Suppressor macrophage (primary cell): ENCODE measurements at regions not wholly inside any gene's neighbourhood (a gene's known extent, or its start where the extent isn't known, plus 50 kb on each side); places are given as distances from the start of the nearest gene placed in this dataset.
"Not testable (repeated sequence)": the region's sequence is repeated elsewhere in the genome, so short reads cannot be mapped to it uniquely, and the experiment has no call there.

ENCODE experiments used
- DNase-seq, 4 experiments: peaks; one replicate each; pipeline ENCODE4 v3.0.0-alpha.2; 2020 to 2022

DNA sequence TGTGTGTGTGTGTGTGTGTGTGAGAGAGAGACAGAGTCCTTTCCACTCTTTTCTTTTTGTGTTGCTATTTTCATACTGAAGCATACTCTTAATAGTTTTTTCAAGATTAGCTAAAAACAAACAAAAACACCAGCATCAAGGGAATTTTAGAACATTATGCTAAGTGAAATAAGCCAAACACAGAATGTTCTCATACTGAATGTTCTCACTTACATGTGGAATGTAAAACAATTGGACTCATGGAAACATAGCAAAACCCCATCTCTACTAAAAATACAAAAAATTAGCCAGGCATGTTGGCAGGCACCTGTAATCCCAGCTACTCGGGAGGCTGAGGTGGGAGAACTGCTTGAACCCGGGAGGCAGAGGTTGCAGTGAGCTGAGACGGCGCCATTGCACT lies 193.4 kb downstream of the XPNPEP1 start:
- not testable (repeated sequence) for DNase-seq

DNA sequence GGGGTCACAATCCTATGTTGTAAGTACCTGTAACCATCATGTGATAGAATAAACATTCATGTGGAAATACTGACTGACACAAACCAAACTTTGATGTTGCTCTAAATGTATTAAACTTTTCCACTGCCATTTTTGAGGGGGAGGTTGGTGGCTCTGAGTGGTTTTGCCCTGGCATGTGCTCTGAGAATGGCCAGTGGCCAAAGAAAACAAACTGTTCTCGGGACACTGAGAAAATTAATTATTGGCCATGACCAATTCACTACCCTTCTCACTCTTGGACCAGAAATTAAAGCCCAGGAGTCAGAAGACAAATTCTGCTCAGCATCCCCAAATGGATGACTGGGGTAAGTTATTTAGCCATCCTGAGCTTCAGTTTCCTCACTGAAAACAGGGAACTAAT lies 195.9 kb downstream of the XPNPEP1 start:
- DNase-seq, result no peak

DNA sequence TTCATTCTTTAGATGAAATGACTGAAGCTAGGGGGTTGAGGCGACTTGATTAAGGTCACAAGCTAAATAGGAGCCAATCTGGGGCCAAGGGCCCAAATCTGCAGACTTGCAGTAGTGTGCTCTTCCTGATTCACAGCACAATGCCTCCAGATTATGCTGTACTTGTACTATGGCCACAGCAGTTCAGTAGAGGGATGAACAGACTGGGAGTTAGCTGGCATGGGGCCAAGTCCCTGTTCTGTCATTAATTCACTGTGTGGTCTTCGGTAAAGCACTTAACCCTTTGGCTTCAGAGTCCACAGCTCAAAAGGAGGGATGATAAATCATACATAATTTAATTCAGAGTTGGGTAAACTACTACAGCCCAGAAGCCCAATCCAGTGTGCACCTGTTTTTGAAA lies 196.8 kb downstream of the XPNPEP1 start:
- DNase-seq, result no peak

DNA sequence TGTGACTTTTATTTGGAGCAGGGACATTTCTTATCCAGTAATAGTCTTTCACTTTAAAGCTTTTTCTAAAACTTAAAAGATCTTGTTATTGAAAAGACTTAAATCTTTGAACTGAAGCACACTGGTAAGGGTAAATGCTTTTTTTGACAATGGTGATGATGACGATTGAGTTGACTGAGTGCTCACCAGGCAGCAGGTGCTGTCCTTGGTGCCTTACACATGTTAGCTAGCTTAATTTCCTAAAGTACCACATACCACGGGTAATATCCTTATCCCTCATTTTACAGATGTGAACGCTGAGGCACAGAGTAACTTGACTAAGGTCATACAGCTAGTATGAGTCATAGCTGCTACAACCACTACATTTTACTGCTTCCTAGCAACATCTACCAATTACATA lies 200.0 kb downstream of the XPNPEP1 start:
- DNase-seq, result no peak

DNA sequence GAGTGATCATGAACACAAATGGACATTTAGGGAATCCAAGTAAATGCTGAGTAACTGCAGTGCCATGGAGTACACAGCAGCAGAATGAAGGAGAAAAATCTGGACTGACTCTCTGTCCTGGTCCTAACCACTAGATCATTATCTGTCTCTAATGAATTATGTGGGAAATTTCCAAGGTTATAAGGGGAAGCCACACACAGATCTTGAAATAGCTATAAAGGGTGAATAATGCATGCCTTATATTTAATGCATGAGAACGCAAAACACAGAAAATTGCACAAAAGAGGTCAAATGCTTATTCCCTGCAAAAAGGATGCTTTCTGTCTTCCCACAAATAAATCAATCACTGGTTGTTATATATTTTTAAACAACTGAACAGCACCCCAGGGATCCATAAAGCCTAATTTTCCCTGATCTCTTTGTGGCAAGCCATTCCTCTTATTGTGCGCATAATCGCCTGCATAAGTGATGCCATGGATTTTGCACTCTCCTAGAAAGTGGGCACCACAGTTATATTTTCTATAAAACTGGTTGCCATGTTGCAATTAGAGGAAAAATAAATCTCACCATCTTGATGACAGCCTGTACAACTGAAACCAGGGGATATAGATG lies 201.8 kb downstream of the XPNPEP1 start:
- DNase-seq, result no peak

DNA sequence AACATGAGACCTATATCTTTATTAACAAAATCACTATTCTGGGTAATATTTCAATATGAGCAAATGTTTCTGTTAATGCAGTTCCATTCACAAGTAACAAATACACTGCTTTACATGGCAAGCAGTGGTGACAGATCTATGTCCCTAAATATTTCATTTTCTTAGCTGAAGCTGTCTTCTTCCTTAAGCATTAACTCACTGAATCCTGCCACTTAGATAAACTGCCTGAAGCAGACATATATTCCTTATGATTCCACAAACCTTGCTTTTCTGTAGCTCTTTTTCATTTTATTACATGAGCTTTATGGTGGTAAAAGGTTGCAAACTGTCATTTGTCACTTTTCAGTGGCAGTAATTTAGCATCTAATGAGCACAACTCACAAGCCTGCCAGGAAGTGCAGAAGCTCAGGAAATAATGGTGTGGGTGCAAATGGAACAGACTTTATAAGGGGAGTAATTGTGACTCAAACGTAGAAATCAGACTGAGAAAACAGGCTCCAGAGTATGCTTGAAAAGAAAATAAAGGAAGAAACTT lies 217.2 kb downstream of the XPNPEP1 start:
- DNase-seq, result no peak

DNA sequence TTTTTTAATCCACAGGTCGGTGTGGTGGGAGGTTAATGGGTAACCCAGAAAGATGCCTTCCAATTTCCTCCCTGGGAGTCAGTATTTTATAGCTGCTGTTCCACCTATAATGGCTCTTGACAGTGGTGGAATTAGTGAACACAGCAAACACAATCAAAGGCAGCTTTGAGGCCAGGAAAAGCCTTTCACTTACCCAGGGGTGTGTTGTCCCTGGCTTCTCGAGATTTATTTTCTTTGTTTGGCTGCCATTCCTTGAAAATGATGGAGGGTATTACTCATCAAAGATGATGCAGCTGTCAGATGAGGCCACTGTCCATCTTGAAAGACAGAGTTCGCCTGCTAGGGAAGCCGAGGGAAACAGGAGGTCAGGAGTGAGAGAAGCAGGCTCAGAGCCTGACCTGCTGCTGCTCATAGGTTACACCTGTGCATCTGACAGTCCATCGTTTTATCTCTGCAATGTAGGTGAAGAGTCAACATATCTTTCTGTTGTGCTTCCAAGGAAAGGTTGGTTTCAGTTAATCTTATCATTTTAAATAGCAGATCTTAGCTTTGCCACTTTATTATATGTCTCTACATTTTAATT lies 221.6 kb downstream of the XPNPEP1 start:
- no peak for DNase-seq

DNA sequence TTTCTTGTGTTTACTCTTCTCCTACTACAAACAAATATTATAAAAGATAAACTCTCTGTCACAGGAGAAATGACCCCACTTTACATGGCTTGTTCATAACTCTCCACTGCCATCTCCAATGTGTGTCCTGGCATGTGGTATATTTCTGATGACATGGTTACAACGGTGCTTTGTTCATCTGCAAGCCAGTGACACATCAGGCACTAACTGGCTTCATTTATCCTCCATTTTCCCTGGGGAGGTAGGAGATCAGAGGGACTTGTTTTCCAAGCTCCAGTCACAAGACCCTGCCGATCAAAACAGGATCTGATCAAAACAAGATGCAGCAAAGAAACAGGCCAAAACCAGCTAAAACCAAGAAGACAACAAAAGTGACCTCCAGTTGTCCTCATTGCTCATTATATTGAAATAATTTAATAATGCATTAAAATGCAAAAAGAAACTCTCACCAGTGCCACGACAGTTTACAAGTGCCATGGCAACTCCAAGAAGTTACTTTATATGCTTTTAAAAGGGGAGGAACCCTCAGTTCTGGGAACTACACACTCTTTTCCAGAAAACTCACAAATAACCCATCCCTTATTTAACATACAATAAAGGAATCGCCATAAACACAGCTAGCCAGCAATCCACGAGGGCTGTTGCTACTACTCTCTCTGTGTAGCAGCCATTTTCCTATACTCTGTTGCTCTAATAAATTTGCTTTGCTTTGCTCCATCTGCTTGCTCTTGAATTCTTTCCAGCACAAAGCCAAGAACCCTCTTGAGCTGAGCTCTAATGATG lies 224.2 kb downstream of the XPNPEP1 start:
- DNase-seq, result no peak

DNA sequence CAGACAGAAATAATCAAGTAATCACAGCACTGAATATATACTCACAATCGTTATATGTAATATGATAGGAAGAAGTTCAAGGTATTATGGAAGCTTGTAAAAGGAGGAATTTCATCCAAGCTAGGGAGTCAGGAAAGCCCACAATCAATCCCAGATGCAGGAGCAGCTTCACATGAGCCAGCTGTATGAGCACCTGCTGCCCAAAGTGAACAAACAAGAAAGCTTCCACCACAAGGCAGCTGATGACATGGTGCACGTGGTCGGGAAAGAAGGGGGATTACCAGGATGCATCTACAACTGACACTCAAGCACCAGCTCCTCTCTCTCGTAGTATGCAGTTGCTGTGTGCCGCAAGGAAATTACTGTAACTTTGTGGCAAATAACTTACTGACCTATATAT lies 225.2 kb downstream of the XPNPEP1 start:
- DNase-seq, result no peak

DNA sequence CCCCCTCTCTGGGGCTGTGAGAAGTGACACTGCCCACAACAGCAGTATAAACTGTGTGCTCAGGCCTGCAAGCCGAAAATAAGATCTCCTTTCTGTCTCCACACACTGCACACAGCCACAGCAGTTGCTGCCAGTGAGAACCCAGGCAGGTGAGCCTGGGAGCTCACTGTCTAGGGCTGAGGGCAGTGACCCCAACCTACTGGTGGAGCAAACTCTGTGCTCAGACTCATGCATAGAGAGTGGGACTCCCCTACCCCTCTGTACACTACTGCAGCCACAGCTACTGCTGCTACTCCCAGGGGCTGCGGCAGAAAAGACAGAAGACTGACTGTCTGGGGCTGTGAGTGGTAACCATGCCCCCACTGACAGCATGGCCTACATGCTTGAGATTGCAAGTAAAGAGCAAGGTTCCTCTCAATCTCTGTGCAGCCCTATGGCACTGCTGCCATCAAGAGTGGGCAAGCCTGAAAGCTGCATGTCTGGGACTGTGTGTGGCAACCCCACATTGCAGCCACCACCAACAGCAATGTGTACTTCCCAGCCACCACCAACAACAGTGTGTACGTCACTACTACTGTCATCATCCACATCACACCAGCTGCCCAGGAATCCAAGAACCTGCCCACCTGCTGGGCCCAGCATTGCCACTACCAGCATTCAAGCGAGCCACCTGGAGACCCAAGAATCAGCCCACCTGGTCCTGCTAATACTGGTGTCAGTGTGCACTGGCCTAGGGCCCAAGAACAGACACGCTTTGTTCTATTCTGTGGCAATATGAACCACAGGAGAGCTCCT lies 226.1 kb downstream of the XPNPEP1 start:
- DNase-seq, result no peak

DNA sequence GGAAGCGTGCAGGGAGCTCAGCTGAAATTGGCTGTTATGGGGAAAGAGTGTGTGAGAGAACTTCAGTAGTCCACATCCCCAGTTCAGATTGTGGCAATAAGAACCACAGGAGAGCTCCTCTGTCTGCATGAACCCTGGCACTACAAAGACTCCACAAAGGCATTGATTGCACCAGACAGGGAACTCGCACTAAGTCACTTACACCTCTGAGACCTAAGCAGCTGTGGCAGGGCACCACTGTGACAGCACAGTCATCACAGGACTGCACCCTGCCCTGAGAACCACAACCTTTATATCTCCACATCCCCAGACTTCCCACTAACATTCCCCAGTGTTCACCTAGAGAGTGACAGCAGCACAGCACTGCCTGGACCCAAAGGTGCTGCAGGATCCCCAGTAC lies 226.8 kb downstream of the XPNPEP1 start:
- DNase-seq, result no peak

DNA sequence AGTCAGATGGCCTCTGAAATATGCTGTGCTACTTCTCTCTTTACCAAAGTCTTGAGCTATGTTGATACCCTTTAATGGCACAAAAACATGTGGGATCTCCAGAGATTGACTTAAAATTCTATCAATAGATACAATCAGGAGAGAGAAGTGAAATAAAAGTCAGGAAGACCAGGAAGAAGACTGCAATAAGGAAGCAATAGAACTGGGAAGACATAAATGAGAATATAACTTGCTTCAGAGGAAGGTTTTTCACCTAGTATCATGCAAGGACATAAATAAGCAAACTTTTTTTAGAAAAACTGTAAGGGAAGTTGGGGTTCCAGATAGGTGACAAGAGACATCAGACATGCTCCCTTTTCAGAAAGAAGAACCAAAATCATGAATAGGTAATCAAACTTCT lies 227.3 kb downstream of the XPNPEP1 start:
- DNase-seq, result no peak

DNA sequence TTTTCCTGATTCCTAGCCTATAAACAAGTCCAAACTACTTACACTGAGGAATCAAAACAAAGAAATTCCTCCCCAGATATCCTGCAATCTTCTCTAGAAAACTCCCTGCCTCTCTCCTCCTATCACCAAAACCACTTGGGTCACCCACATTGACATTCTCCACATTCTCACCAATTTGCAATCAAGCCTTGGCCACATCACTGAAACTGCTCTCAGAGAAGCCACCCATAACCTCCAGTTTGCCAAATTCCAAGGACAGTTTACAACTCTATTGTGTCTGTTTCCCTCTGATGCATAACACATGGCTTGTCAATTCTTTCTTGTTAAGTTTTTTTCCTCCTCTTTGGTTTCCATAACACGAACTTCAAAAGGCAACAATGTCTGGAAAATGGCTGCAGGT lies 233.5 kb downstream of the XPNPEP1 start:
- no peak for DNase-seq

DNA sequence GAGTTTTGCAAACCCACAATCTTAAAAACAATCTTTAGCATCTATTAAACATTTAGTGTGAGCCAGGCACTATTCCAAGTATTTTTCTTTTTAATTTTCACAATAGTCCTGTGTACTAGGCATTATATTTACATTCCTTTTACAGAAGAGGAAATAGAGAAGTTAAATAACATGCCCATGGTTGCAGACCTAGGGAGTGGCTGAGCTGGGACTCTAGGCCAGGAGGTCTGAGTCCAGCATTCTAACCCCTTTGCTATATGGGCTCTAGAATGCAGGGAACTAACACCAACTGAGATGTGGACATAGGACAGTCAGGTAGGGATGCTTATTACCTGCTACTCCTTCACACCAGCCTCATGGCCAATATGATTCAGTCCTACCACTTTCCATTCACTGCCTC lies 243.8 kb downstream of the XPNPEP1 start:
- no peak for DNase-seq

DNA sequence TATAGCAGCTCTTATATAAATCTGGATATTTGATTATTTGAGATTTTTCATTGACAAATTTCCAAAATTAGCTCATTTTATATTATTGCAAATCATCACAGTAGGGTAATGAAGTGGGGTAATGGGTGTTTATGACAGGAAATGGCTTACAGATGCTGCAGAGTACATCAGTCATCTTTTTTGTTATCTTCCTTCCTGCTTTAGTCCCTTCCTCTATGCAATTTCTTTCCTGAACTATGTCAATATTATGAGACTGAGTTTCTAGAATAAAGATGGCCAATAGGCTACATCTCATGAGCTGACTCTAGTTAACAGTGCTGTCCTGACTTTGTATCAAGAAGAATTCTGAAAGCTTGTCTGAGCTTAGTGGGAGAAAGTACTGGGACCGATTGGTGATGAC lies 244.5 kb downstream of the XPNPEP1 start:
- DNase-seq, result no peak

DNA sequence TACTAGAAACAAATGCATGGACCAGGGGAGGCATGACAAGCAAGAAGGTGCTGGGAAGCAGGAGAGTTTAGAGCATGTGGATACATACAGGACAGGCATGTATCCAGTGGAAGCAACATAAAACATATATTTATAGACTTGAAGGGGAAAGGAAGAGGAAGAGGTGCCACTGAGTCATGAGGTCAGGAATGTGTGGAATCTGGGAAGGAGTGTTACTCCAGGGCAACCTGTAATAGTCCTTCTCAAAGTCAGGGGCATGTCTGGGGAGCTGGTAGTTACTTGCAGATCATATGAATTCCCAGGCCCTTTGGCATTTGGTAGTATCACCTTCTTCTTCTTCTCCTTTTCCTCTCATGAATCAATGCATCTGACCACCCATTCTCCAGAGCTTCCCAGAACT lies 246.6 kb downstream of the XPNPEP1 start:
- DNase-seq, result no peak

DNA sequence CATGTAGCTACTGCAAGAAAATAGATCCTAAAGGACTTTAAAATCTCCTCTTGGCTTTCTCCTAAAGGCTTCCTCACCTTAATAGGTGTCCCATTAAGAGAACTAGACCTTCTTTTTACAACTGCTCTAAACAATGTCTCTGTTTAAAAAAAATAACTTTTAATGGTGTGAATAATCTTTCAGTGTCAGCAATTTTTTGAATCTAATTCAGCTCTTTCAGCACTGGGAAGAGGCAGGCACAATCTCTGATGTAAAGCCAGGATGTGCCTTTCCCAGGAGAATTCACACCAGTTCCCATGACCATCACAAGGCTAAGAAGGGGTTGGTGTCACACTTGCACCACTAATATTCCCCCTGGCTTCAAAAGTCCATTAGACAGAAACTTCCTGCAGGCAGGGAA lies 254.6 kb downstream of the XPNPEP1 start:
- DNase-seq, result no peak

DNA sequence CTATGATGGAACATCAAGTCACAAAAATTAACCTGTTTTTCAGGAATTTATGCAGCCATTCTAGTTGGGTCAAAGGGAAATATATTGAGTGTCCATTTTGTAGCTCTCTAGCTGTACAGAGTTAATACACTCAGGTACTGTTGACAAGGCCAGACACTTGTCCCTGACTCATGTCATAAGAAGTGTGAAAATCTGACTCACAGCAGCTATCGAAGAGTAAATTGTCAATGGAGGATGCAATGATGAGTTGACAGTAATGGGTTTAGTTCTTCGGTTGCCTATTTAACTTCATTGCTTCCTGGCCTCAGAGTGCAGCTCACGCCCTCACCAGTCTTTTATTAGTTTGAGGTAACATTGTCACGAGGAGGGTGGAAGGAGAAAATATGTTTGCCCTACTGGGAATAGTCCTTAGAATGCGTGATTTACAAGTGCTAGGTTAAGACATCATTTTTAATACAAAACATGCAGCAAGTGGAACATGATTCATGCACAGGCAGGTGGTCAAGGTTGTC lies 255.1 kb downstream of the XPNPEP1 start:
- DNase-seq, result no peak

DNA sequence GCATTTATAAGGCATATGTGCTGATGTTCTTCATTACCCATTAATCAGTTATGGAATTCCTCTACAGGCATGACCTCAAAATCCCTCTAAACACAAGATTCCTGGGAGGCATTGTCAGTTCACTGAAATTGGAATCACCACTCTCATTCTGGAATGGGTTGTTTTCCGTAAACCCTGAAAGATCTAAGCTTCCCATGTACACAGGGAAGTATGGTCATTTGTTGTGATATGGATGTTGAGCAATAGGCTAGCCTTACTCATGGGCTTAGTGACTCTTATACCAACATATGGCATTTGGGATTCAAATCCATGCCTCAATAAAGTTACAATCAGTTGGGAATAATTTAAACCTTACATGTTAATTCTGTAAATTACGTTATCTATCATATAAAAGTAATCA lies 258.0 kb downstream of the XPNPEP1 start:
- no peak for DNase-seq

DNA sequence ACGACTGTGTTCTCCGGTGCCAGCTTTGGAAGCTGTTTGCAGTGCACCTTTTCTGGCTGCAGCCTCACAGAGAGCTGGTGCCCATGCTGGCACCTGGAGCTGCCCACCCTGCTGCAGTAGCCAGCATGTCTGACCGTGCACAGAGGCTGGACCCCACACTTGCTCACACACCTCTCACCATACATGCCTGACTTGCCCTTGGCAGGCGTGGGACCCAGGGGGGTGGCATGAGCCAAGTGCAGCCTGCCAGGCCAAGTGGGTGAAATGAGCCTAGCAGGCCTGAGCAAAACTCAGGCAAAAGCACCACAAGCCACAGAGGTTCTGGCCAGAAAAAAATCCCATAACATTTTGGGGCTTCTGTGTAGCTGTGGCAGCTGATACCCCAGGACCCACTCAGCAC lies 258.8 kb downstream of the XPNPEP1 start:
- DNase-seq, result no peak

DNA sequence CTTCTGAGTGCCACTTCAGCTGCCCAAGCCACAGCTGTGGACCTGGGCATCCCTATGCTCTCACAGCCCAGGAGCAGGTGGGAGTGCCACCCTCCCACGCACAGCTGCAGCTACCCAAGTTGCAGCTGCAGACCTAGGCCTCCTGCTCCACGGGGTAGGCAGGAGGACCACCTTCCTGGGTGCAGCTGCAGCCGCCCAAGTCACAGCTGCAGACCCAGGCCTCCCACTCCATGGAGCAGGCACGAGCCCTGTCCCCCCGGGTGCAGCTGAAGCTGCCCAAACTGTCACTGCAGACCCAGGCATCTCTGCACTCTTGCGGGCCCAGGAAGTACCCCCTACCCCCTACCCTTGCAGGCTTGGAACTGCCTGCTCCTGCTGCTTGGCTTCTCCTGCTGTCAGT lies 260.2 kb downstream of the XPNPEP1 start:
- DNase-seq, result no peak

DNA sequence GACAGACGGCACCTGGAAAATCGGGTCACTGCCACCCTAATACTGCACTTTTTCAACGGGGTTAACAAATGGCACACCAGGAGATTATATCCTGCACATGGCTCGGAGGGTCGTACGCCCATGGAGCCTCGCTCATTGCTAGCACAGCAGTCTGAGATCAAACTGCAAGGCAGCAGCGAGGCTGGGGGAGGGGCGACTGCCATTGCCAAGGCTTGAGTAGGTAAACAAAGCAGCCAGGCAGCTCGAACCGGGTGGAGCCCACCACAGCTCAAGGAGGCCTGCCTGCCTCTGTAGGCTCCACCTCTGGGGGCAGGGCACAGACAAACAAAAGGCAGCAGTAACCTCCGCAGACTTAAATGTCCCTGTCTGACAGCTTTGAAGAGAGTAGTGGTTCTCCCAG lies 270.7 kb downstream of the XPNPEP1 start:
- DNase-seq, result not testable (repeated sequence)

DNA sequence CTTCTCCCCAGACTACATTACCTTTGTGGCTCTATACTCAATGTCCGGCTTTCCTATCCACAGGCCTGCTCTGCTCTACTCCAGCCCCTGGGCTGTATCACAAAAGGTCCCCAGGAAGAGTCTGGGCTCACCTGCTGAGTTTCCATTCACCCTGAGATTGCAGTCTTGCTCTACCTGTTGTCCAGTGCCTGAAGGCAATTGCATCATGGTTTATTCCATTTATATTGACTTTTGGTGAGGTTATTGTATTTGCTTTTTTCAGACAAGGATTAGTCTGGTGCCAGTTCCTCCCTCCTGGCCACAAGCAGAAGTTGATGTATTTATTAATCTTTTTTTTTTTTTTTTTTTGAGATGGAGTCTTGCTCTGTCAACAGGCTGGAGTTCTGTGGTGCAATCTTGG lies 273.1 kb downstream of the XPNPEP1 start:
- no peak for DNase-seq
